HL-60 (cell line): ENCODE measurements at regions not wholly inside any gene's neighbourhood (a gene's known extent, or its start where the extent isn't known, plus 50 kb on each side); places are given as distances from the start of the nearest gene placed in this dataset.

ENCODE experiments used
- DNase-seq, 2 experiments: peaks; one replicate each; pipeline ENCODE4 v3.0.0-alpha.2; 2010 to 2020; ENCODE audit warnings: low read depth in 1 of 2, low spot score in 1 of 2
- H3K27ac ChIP-seq: fragments of 250-450 bp; sonication (Bioruptor Pico); replicated peaks from 2 replicates; pipeline ENCODE4 v1.5.1; 2020; ENCODE audit warnings: mild to moderate bottlenecking, moderate library complexity
- H3K27me3 ChIP-seq: fragments of 250-450 bp; sonication (Bioruptor Pico); 2 replicates; pipeline ENCODE4 v1.5.1; 2021; ENCODE audit warnings: mild to moderate bottlenecking, moderate library complexity; ENCODE audit not compliant: insufficient read depth, poor library complexity, severe bottlenecking
- H3K4me3 ChIP-seq: replicated peaks from 2 replicates; pipeline ENCODE4 v1.5.1; 2011; ENCODE audit warnings: mild to moderate bottlenecking, control low read depth, low read length; ENCODE audit not compliant: insufficient read depth
- GABPA ChIP-seq: IDR thresholded peaks from 2 replicates; pipeline ENCODE4 v1.6.1; 2012; ENCODE audit warnings: low read depth
- POLR2AphosphoS5 ChIP-seq: IDR thresholded peaks from 2 replicates; pipeline ENCODE4 v1.6.1; 2012; ENCODE audit warnings: low read depth
- SPI1 ChIP-seq: IDR thresholded peaks from 2 replicates; pipeline ENCODE4 v1.6.1; 2012; ENCODE audit warnings: low read depth, mild to moderate bottlenecking, borderline replicate concordance
- TF ChIP-seq, protein P1 (sequence below): IDR thresholded peaks from one replicate; pipeline ENCODE4 v1.5.1; 2011; ENCODE audit warnings: low read length, control low read depth, inconsistent platforms; ENCODE audit not compliant: insufficient read depth
- TF ChIP-seq, protein P2 (sequence below): IDR thresholded peaks from 2 replicates; pipeline ENCODE4 v1.6.1; 2012; ENCODE audit warnings: low read depth; ENCODE audit not compliant: insufficient replicate concordance

DNA sequence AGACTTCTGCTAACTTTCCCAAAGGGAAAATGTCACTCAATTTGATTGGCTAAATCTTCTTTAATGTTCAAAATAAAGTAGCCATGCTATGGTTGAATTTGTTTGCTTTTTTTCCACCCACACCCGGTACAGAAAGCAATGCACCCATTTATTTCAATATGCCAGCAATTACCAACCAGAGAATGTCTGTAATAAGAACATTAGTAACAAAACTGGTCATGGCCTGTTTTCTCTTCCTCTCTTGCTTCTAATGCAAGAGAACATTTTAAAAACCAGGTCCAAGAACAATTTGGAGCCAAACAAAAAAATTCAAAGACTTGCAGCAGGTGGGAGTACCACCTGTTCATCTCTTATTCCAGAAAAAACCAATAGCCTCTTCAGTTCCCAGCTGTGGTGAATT lies 1108.8 kb upstream of the PCDH20 start:
- no peak overlapping the region for H3K27ac ChIP-seq
- DNase-seq = no peak
- TF ChIP-seq GABPA = no peak
- TF ChIP-seq, protein P1, sequence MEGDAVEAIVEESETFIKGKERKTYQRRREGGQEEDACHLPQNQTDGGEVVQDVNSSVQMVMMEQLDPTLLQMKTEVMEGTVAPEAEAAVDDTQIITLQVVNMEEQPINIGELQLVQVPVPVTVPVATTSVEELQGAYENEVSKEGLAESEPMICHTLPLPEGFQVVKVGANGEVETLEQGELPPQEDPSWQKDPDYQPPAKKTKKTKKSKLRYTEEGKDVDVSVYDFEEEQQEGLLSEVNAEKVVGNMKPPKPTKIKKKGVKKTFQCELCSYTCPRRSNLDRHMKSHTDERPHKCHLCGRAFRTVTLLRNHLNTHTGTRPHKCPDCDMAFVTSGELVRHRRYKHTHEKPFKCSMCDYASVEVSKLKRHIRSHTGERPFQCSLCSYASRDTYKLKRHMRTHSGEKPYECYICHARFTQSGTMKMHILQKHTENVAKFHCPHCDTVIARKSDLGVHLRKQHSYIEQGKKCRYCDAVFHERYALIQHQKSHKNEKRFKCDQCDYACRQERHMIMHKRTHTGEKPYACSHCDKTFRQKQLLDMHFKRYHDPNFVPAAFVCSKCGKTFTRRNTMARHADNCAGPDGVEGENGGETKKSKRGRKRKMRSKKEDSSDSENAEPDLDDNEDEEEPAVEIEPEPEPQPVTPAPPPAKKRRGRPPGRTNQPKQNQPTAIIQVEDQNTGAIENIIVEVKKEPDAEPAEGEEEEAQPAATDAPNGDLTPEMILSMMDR = no peak
- TF ChIP-seq, protein P2, sequence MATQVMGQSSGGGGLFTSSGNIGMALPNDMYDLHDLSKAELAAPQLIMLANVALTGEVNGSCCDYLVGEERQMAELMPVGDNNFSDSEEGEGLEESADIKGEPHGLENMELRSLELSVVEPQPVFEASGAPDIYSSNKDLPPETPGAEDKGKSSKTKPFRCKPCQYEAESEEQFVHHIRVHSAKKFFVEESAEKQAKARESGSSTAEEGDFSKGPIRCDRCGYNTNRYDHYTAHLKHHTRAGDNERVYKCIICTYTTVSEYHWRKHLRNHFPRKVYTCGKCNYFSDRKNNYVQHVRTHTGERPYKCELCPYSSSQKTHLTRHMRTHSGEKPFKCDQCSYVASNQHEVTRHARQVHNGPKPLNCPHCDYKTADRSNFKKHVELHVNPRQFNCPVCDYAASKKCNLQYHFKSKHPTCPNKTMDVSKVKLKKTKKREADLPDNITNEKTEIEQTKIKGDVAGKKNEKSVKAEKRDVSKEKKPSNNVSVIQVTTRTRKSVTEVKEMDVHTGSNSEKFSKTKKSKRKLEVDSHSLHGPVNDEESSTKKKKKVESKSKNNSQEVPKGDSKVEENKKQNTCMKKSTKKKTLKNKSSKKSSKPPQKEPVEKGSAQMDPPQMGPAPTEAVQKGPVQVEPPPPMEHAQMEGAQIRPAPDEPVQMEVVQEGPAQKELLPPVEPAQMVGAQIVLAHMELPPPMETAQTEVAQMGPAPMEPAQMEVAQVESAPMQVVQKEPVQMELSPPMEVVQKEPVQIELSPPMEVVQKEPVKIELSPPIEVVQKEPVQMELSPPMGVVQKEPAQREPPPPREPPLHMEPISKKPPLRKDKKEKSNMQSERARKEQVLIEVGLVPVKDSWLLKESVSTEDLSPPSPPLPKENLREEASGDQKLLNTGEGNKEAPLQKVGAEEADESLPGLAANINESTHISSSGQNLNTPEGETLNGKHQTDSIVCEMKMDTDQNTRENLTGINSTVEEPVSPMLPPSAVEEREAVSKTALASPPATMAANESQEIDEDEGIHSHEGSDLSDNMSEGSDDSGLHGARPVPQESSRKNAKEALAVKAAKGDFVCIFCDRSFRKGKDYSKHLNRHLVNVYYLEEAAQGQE = no peak
- TF ChIP-seq SPI1 = no peak
- no peak for TF ChIP-seq POLR2AphosphoS5

DNA sequence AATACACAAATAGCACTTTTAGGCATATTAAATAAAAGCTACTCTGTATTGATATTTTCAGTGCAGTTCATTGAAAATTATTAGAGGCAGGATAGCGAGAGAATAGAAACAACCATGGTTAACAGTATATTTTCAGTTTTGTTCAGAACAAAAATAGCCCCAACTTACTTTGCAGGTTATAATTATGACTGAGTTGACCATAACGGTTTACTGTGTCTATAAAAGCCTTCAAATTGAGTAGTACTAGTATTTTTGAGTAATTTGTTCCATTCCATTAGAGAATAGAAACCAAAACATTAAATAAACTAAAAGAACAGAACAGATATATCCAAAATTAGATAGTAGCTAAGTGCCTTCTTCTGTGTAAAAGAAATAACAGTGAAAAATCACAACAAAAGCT lies 1108.4 kb upstream of the PCDH20 start:
- no peak overlapping the region for H3K4me3 ChIP-seq
- no peaks in the 10 kb centered on the region for H3K27me3 ChIP-seq
- TF ChIP-seq SPI1 = no peak
- TF ChIP-seq, protein P2 = no peak
- TF ChIP-seq, protein P1 = no peak
- no peak for TF ChIP-seq POLR2AphosphoS5
- no peak for TF ChIP-seq GABPA
- DNase-seq = no peak
- H3K27ac ChIP-seq = no peak overlapping the region

More for the DNA sequence above, 1108.8 kb upstream of the PCDH20 start:
- no peaks in the 10 kb centered on the region for H3K27me3 ChIP-seq
- no peak overlapping the region for H3K4me3 ChIP-seq

DNA sequence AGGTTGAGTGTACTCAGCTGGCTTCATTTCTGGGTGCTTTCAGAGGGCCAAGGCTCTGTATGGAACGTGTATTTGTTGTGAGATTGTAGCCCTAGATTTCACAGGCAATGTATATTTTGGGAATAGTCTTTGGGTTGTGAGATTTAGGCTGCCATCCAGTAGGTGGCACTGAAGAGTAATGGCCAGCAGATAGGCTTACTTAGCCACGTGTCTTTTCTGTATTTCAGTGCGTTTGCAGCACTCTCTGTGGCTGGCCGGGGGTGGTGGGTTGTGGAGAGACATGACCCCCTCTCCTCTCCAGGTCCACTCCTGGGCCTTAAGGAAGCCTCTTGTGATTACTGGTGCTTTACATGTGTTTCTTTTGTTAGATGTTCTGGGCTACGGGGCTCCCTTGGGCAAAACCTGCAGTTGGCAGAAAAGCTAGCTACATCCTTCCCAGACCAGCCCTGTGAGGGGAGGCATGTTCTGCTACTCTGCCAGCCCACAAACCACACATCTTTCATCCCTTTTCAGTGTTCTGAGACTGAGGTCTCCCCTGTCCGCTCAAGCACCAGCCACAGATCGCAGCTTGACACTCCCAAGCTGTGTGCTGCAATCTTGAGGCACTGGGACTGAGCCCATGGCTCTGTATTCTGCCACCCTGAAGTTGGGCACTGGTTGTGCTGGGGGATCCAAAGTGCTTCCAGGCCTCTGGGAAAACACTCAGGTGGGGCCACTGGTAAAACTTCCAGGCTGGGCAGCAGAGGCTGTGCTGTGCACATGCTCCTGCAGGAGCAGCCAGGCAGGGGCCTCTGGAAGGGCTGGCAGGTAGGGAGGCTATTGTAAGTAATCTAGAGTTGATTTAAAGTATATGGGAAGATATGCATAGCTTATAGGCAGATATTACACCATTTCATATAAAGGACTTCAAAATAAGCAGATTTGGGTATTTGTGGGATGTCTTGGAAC lies 1096.8 kb upstream of the PCDH20 start:
- TF ChIP-seq POLR2AphosphoS5 (no peak), SPI1 (no peak), GABPA (no peak)
- TF ChIP-seq, protein P1 = peak; percentile 56
- Histone ChIP-seq H3K27me3 (no peaks in the 10 kb centered on the region), H3K4me3 (no peak overlapping the region), H3K27ac (no peak overlapping the region)
- DNase-seq = peak in 1 of 2 experiments; percentile 40
